GM19468 (cell line): ENCODE measurements at regions not wholly inside any gene's neighbourhood (a gene's known extent, or its start where the extent isn't known, plus 50 kb on each side); places are given as distances from the start of the nearest gene placed in this dataset.
"Not testable (repeated sequence)": the region's sequence is repeated elsewhere in the genome, so short reads cannot be mapped to it uniquely, and the experiment has no call there.

Source experiments
- ATAC-seq: cut with Tn5 transposase; IDR thresholded peaks from one replicate; pipeline ENCODE4 v1.9.1; 2021; ENCODE audit warnings: mild to moderate bottlenecking, moderate library complexity, moderate number of reproducible peaks; ENCODE audit not compliant: unreplicated experiment; ENCODE audit errors: extremely low read depth

GRCh38 chr12:17137396-17137795 lies 531.4 kb upstream of the LMO3 start:
- ATAC-seq: no peak

DNA sequence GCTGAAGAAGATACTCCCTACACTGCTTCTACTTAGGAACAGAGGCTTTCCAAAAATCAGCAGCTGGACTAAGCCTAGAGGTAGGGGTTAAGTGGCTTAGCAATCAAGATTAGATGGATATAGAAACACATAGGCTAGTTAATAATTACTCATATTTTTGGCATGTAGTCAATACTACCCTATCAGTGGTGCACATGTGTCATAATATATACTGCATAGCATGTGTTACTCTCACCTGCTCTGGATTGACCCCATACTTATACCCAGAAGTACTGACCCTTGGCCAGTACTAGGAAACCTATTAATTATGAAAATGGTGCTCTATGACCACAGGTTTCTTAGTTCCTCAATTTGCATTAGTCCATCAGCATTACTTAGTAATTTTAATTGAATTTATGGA lies 528.4 kb upstream of the LMO3 start:
- no peak for ATAC-seq

DNA sequence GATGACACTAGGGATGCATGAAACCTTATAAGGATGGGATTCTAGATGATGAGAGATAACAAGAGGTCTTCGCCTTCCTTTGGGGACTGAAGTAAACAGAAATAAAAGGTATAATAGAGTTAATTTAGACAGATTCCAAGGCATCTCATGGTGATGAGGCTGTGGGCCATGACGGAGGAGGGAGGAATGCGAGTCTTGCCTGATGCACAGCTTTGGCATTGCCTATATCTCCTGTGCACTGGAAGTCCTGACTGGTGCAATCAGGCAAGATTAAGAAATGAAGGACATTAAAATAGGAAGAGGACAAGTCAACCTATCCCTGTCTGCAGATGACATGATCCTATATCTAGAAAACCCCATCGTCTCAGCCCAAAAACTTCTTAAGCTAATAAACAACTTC lies 526.4 kb upstream of the LMO3 start:
- ATAC-seq: no peak

DNA sequence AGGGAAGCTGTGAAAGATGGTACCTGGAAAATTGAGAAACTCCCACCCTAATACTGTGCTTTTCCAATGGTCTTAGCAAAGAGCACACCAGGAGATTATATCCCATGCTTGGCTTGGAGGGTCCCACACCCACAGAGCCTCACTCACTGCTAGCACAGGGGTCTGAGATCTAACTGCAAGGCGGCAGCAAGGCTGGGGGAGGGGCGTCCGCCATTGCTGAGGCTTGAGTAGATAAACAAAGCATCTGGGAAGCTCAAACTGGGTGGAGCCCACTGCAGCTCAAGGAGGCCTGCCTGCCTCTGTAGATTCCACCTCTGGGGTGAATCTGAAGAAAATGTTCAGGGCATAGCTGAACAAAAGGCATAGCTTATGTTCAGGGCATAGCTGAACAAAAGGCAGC lies 510.6 kb upstream of the LMO3 start:
- ATAC-seq: not testable (repeated sequence)

DNA sequence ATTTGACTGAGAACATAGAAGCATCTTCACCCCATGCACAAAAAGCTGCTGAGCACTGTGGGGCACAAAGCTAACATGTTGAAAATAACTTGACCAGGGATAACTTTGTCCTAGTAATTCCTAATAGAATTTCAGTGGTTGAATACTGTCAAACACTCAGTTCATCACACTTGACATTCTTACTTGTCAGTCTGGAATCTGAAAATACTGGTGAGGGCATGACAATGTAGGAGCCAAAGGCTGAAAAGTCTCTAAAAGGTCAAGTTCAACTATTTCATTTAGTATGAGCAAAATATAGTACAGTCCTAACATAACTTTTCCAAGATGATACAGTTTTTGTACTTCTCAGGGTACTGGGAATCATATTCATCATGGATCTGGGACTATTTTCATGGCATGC lies 504.4 kb upstream of the LMO3 start:
- ATAC-seq: no peak

DNA sequence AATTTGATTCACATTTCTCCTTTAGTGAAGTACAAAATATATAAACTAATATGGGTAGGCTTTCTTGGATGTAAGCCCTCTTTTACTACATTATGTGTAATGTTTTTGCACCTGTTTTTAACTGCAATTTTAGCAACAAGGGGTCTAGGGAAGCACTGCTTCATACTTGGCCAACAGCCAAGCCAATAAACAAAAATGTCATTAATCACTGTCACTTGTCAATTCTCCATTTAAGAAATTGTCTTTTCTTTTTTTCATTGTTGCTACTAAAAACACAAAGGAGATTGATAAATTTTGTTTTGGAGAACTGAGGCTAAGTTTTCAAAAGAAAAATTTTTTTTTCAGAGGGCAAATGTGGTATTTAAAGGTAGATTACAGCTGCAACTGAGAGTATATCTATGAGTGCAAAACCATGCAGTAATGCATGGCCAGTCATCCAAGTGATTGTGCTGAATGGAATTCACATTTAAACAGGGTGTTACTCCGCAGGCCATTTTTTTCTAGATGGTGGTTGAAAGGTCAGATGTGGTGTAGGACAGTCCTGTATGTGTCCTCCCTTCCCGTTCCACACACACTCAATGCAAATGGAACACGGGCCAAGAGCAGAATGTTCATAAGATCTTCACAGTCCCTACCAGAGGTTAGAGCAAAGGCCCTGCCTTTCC lies 503.0 kb upstream of the LMO3 start:
- no peak for ATAC-seq

DNA sequence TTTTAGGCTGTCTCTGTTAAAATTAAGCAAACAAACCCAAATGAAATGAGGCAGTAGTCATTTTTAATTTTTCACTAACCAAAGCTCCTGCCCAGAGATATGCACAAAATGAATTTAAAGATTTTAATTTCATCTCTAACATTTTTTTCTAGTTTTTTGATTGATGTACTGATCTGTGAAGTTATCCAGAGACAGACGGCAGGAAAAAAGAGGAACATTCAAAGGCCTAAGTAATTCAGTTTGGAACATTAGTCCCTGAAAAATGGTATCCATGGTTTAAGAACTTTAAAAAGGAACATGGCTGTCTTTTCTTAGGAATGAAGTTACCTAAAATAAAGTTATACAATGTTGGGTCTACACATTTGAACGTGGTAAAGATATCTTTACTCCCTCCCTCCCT lies 498.8 kb upstream of the LMO3 start:
- no peak for ATAC-seq

DNA sequence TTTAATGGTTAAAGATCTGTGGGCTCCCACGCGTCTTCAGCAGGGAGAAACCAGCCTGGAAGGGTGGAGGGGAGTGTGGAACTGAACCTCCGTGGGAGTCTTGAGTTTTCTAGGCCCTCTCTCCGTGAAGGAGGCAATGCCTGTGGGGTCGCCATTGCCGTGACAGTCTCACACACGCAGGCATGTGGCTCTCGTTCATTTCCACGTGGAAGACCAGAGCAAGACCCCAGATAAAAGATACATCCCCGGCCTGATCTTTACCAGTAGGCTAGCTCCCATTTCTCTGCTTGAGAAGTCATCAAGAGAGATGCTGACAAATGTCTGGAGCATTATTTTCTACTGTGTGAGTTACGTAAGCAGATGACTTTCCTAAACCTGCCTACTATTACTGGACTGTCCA lies 491.7 kb upstream of the LMO3 start:
- no peak for ATAC-seq

- no peak for ATAC-seq
These were observed 478.9 kb upstream of the LMO3 start for GRCh38 chr12:17084831-17085230.

DNA sequence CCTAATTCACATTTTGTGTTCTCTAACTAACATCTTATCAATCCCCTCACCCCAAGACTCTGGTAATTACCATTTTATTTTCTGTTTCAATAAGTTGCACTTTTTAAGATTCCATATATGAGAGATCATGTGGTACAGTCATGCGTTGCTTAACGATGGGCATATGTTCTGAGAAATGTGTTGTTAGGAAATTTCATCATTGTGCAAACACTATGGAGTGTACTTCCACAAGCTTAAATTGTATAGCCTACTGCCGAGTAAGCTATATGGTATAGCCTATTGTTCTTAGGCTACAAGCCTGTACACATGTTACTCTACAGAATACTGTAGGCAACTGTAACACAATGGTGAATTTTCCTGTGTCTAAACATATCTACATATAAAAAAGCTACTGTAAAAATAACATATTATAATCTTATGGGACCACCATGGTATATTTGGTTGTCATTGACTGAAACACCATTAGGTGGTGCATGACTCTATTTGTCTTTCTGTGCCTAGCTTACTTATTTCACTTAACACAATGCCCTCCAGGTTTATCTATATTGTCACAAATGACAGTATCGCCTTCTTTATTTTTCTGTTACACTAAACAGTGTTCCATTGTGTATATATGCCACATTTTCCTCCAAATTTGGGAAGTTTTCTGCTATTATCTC lies 473.4 kb upstream of the LMO3 start:
- ATAC-seq: no peak

DNA sequence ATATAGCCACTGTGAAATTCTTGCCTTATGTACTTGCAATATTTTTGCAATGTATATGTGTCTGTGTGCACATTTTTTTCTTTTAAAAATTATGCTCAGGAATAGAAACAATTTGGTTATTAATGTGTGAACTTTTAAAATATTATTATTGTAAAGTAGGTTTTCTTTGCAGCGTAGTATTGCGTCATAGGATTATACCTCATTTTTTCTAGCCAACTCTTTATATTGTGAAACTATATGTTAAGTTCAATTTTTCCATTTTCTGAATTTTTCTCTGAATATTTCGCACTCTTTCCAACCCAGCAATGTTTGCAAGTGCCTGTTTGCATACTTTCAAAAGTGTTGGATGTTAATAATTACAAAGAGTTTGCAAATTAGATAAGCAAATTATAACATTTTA lies 471.6 kb upstream of the LMO3 start:
- no peak for ATAC-seq

DNA sequence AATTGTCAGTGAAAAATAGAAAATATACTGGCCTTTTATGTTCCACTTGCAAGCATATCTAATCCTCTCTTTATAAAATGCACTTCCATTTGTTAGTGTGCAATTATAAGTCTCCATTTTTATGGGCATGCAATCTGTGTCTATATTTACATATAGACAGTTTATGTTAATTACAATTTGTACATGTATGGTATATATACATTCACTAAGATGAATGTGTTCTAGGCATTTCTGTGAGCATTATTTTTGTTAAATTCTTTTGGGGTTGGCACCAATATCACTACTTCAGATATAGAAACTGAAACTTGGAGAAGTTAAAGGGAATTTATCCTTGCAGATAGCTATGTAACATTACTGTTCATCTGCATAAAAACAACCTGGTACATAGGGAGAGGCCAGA lies 470.8 kb upstream of the LMO3 start:
- no peak for ATAC-seq

DNA sequence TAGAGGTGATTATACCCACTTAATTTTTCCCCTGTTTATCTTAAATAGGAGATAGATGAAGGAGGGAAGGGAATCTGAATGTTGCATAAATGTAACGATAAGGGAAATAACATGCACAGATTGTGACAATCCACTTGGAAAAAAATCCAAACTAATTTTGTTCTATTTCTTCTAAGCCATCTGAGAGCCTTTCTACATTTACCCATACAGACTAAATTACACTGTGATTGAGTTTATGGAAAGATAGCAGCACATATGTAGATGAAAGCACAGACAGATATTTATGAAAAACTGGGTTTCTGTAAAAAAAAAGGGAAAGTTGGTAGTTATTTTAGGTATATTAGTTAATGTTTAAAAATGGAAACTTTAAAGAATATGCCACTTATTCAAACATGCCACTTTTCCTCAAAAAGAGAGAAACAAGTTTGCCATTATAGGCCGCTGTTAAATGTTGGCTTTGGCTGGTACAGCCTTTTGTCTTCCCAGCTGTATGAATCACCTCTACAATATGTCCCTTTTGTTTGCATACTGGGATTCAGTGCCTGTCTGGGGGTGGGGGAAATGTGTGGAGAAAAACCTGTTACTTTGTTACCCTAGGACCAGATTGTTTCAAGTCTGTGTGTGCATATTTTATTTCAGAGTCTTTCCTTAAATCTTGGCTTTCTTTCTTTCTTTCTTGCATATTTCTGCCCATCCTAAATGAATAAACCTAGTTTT lies 470.2 kb upstream of the LMO3 start:
- ATAC-seq: no peak

DNA sequence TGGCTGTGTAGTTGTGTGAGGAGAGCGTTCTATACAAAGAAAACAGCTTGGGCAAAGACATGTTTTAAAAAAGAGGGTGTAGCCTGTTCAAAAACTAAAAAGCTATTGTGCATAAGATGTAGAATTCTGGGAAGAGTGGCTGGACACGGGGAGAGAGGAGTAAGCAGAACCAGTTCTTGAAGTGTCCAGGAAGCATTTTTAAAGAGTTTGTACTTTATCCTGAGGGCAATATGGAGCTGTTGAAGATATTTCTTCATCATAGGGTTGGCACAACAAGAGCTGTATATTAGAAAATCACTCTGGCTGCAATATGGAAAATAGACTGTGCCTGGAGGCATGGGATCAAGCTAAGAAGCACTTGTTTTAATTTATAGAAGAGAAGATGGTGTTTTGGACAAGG lies 458.9 kb upstream of the LMO3 start:
- no peak for ATAC-seq

DNA sequence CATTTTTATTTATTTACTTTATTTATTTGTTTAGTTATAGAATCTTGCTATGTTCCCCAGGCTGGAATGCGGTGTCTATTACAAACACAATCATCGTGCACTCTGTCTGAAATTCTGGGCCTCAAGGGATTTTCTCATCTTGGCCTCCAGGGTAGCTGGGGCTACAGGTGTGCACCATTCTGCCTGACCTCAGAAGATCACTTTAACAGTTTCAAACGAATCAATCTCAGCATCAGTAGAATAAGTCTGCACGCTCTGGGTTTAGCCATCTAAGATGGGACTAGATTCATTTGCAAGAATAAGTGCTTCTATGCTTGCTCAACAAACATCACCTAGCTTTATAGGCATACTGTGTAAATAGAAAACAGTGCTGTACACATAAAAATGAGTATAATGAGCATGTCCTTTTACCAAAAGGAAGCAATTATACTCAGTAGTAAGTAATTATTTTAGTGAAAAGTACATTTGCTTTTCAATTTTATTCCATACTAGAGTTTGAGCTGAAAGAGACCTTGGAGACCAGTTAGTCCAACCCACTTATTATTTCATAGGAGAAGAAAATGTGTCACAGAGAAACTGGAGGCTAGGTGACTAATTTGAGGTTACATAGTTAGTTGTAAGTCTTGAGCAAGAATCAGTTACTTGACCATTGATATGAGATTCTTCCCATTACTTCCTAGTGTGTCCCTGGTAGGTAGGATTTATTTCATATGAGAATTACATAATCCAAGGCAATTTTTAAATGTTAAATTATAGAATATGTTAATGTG lies 456.5 kb upstream of the LMO3 start:
- no peak for ATAC-seq

GRCh38 chr12:17060260-17060659 lies 454.3 kb upstream of the LMO3 start:
- no peak for ATAC-seq

DNA sequence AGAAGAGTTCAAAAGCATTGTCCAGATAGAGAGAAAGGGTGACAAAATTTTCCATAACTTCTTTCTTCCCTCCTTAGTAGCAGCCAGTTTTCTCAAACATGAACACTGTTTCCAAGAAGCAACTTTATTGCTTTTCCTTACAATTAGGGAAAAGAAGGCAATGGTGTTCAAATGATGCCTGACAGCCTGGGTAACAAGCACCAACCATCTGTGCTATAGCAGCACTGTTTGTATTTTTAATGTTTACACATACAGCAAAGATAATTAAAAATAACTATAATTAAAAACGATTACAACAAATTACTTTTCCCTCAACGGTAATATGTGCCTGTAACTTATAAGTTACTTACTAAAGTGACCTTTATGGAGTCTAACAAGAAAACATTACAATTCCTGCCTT lies 450.6 kb upstream of the LMO3 start:
- ATAC-seq: no peak

DNA sequence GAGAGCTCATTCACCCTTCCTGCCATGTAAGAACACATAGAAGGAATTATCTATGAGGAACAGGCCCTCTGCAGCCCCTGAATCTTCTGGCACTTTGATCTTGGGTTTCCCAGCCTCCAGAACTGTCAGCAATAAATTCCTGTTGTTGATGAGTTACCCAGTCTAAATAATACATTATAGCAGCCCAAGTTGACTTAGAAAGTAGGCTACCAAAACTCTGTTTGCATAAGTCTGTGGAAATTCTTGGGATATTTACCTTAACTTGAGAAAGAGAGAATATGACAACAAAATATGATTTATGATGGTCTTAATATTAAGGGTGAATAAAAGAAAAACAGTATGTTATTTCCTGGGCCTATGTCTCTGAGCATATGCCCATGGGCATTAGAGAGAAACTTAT lies 433.0 kb upstream of the LMO3 start:
- ATAC-seq: no peak

DNA sequence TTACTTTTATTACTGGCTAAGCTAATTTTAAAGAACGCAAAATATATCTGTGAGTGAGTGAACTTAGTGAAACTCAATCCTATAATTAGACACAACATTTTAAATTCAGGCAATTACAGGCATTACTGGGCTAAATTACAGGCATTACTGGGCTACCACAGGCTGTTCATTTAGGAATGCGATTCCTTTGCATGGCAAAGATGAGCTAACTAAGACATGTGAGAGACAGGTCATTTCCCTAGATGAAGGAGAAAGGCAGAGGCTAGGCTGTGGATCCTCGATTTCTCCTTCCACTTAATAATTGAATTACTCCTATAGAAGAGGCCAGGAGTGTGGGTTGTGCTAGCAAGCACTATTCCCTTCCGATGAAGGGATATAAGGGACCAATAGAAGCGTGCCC lies 429.4 kb upstream of the LMO3 start:
- no peak for ATAC-seq

GRCh38 chr12:17030338-17030737 lies 424.4 kb upstream of the LMO3 start:
- no peak for ATAC-seq

DNA sequence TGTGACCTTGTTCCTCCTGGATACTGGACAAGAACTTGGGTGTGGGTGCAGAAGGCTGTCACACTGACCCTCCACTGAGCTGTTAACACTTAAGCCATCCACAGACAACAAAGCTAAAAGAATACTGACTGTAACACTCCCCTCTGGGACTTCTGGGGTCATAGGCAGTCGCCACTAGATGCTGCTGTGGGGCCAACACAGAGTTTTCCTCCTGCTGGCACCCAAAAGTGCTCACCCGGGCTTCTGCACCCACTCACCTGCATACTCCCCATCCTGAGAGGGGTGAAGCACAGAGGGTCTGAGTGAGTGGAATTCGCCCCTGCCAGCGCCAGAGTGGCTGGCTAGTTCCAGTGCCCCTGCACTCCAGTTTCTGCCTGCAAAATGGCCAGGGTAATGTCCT lies 422.4 kb upstream of the LMO3 start:
- ATAC-seq: no peak
